ENCODE measurements at regions not wholly inside any gene's neighbourhood (a gene's known extent, or its start where the extent isn't known, plus 50 kb on each side); places are given as distances from the start of the nearest gene placed in this dataset.

- no peak for TF ChIP-seq GATA2 (IDR thresholded peaks at IDR 0.05; ENCODE audit: low read depth, low read length)
- no peak for TF ChIP-seq GATA3 (IDR thresholded peaks at IDR 0.05; ENCODE audit: low read depth, low read length)
Observed at GRCh38 chr16:65932350-65933072, 434.0 kb upstream of the CDH5 start.
